ENCODE measurements at regions not wholly inside any gene's neighbourhood (a gene's known extent, or its start where the extent isn't known, plus 50 kb on each side); places are given as distances from the start of the nearest gene placed in this dataset.

- TF ChIP-seq CTCF (conservative IDR thresholded peaks at IDR 0.05 in 1 of 2, IDR thresholded peaks at IDR 0.05 in 1 of 2; ENCODE audit: extremely low read depth in 1 of 2, insufficient read depth in 1 of 2, low read depth in 1 of 2, low read length in 2 of 2) (no peak), EZH2 (IDR thresholded peaks at IDR 0.05; ENCODE audit: borderline replicate concordance, low read length) (no peak)
Observed at GRCh38 chr15:37217567-37217966, 117.2 kb upstream of the MEIS2 start.

Measured in mammary epithelial cell (primary cell).